Choroid plexus epithelial cell (primary cell): ENCODE measurements at regions not wholly inside any gene's neighbourhood (a gene's known extent, or its start where the extent isn't known, plus 50 kb on each side); places are given as distances from the start of the nearest gene placed in this dataset.

Source experiments
- DNase-seq: peaks from one replicate; pipeline ENCODE4 v3.0.0-alpha.2; 2010; ENCODE audit warnings: low read depth
- H3K4me3 ChIP-seq: 2 replicates; pipeline ENCODE4 v1.5.1; 2011; ENCODE audit warnings: low read depth, mild to moderate bottlenecking, control low read depth, low read length, moderate library complexity
- TF ChIP-seq, protein P1 (sequence below): conservative IDR thresholded peaks from 2 replicates; pipeline ENCODE4 v1.5.1; 2011; ENCODE audit warnings: low read depth, mild to moderate bottlenecking, control low read depth, inconsistent platforms, low read length, moderate library complexity

GRCh38 chr6:104532462-104532861, 327.3 kb downstream of the HACE1 start:
- no peak overlapping the region for H3K4me3 ChIP-seq
- DNase-seq: no peak
- TF ChIP-seq, protein P1, sequence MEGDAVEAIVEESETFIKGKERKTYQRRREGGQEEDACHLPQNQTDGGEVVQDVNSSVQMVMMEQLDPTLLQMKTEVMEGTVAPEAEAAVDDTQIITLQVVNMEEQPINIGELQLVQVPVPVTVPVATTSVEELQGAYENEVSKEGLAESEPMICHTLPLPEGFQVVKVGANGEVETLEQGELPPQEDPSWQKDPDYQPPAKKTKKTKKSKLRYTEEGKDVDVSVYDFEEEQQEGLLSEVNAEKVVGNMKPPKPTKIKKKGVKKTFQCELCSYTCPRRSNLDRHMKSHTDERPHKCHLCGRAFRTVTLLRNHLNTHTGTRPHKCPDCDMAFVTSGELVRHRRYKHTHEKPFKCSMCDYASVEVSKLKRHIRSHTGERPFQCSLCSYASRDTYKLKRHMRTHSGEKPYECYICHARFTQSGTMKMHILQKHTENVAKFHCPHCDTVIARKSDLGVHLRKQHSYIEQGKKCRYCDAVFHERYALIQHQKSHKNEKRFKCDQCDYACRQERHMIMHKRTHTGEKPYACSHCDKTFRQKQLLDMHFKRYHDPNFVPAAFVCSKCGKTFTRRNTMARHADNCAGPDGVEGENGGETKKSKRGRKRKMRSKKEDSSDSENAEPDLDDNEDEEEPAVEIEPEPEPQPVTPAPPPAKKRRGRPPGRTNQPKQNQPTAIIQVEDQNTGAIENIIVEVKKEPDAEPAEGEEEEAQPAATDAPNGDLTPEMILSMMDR: no peak

DNA sequence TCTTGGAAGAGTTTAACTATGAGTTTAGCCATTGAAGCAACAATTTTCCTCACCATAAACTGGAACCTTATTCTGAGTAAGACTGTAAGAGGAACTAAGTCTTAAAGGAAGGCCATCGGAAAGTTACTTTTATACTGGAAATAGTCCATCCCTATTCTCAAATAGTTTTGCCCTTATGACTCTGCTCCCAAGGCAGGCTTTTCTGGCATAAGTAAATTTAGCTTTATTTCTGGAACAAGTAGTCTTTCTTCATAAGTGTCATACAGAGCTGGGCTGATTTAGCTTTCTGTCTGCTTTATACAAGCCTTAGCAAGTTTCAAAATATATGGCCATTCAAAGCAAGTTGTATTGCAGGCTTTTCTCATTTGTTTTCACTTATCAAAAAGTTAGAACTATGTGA, 328.1 kb downstream of the HACE1 start:
- no peak for DNase-seq
- H3K4me3 ChIP-seq: no peak overlapping the region

DNA sequence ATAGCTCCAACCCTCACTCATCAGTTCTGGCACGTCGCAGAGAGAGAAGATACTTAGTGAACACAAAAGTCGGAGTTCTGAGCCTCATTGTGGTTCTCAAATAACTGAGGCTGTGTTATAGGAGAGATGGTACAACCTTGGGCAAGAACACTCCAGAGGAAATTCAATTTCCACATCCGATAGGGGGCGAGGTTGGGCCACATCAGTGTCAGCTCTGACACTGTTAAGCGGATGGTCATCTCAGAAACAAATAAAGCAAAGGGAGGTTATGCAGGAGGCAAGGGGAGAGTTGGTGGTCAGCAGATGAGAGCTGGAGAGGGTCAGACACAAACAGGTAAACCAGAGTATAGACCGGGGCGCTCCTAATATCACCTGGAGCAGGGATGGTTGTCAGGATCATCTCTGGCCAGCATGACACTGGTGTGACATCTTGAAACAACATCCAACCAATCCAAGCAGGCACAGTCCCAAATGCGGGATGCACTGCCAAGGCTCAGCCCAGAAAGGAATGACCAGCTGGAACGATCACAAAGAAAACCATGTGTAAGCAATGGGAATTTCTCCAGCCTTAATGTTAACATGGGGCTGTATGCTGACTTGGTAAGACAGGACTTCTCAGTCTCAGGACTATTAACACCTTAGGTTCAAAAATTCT, 331.8 kb downstream of the HACE1 start:
- H3K4me3 ChIP-seq: no peak overlapping the region
- TF ChIP-seq, protein P1: peak; percentile 74
- DNase-seq: peak; percentile 77

More for the DNA sequence above, 328.1 kb downstream of the HACE1 start:
- TF ChIP-seq, protein P1: no peak

GRCh38 chr6:104527311-104527710, 332.4 kb downstream of the HACE1 start:
- TF ChIP-seq, protein P1: no peak
- DNase-seq: no peak
- H3K4me3 ChIP-seq: no peak overlapping the region

DNA sequence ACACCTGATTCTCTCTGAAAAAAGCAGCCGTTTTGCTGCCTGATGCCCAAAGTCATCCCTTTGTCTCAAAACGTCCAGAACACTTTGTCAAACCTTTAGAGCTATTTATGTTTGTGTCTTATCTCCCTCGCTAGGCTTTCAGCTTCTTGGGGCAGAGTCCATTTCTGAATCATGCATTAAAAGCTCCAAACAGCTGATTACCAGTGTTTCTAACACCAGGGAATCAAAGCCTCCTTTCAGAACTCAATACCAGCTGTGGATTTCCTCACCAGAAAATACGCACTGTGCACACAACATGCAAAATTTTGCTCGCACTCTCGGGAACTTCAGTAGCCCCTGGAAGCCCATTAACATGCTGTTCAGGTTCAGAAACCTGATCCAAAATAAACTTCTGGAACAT, 333.3 kb downstream of the HACE1 start:
- H3K4me3 ChIP-seq: peak overlapping the region; percentile 3
- DNase-seq: peak; percentile 52
- TF ChIP-seq, protein P1: no peak

- peak overlapping the region; percentile 37 for H3K4me3 ChIP-seq
- DNase-seq: peak; percentile 90
- TF ChIP-seq, protein P1: peak; percentile 97
Observed at GRCh38 chr6:104525677-104526322, 333.9 kb downstream of the HACE1 start.

DNA sequence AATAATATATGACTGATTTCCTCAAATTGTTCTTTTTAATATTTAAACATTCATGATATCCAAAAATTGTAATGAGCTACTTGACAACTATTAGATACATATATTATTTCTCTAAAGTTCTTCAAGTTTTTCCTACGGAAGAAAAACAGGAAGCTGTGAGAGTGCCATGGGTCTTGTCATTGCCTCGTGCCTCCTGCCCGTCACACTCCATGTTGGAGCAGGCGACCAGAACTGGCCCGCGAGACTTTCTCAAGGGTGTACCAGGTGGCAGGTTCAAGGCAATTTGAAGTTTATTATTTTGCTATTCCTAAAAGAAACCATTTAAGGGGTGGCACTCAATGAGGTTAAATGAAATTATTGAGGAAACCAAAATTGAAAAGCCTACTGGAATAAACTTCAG, 337.2 kb downstream of the HACE1 start:
- no peak for DNase-seq
- H3K4me3 ChIP-seq: no peak overlapping the region
- TF ChIP-seq, protein P1: no peak
